ENCODE measurements at regions not wholly inside any gene's neighbourhood (a gene's known extent, or its start where the extent isn't known, plus 50 kb on each side); places are given as distances from the start of the nearest gene placed in this dataset.
A peak's percentile ranks its signal among the peaks of the same experiment; 100 is the strongest.

- no peaks in the 10 kb centered on the region for H3K36me3 ChIP-seq (replicated peaks in 1 of 2; ENCODE audit: insufficient read depth in 1 of 2, low read depth in 2 of 2)
- peaks cover 26% of the 10 kb centered on the region for H3K4me1 ChIP-seq
- no peak overlapping the region for H3K4me3 ChIP-seq
- intact Hi-C loops (cut with DNase I): no loop called here
- no peaks in the 10 kb centered on the region for H3K9me3 ChIP-seq
- H3K27ac ChIP-seq: no peak overlapping the region
- WGBS, 2 donors: 21 to 36% methylated on average over 3 of the region's 3 CpGs
- no peak for DNase-seq
- H3K27me3 ChIP-seq: no peaks in the 10 kb centered on the region
- no peak for ATAC-seq
- TF ChIP-seq CTCF (IDR thresholded peaks at IDR 0.05): no peak
- TF ChIP-seq POLR2A (IDR thresholded peaks at IDR 0.05): no peak
Observed at GRCh38 chr5:31049461-31049860, 144.0 kb upstream of the CDH6 start.

GRCh38 chr5:31048282-31049270, 144.9 kb upstream of the CDH6 start:
- 33 to 37% methylated on average over 8 of the region's 8 CpGs for WGBS, 2 donors
- H3K4me1 ChIP-seq: peaks cover 26% of the 10 kb centered on the region
- TF ChIP-seq POLR2A (IDR thresholded peaks at IDR 0.05) (no peak), CTCF (IDR thresholded peaks at IDR 0.05) (no peak)
- intact Hi-C loops (cut with DNase I): no loop called here
- DNase-seq: no peak
- H3K9me3 ChIP-seq: no peaks in the 10 kb centered on the region
- H3K4me3 ChIP-seq: no peak overlapping the region
- H3K36me3 ChIP-seq (replicated peaks in 1 of 2; ENCODE audit: insufficient read depth in 1 of 2, low read depth in 2 of 2): no peaks in the 10 kb centered on the region
- no peaks in the 10 kb centered on the region for H3K27me3 ChIP-seq
- H3K27ac ChIP-seq: peak overlapping the region in 2 of 4 donors; percentile 36 to 46
- peak; percentile 52 for ATAC-seq

GRCh38 chr5:31047621-31048020, 145.9 kb upstream of the CDH6 start:
- intact Hi-C loops (cut with DNase I): no loop called here
- no peaks in the 10 kb centered on the region for H3K36me3 ChIP-seq (replicated peaks in 1 of 2; ENCODE audit: insufficient read depth in 1 of 2, low read depth in 2 of 2)
- no peak overlapping the region for H3K27ac ChIP-seq
- H3K27me3 ChIP-seq: no peaks in the 10 kb centered on the region
- H3K9me3 ChIP-seq: no peaks in the 10 kb centered on the region
- no peak overlapping the region for H3K4me3 ChIP-seq
- TF ChIP-seq POLR2A (IDR thresholded peaks at IDR 0.05) (no peak), CTCF (IDR thresholded peaks at IDR 0.05) (no peak)
- WGBS, 2 donors: 22 to 32% methylated on average over 2 of the region's 2 CpGs
- H3K4me1 ChIP-seq: peaks cover 26% of the 10 kb centered on the region
- DNase-seq (no peak), ATAC-seq (no peak)

GRCh38 chr5:31047007-31047406, 146.5 kb upstream of the CDH6 start:
- H3K9me3 ChIP-seq: no peaks in the 10 kb centered on the region
- TF ChIP-seq CTCF (IDR thresholded peaks at IDR 0.05): no peak
- TF ChIP-seq POLR2A (IDR thresholded peaks at IDR 0.05): no peak
- intact Hi-C loops (cut with DNase I): no loop called here
- peaks cover 26% of the 10 kb centered on the region for H3K4me1 ChIP-seq
- no peaks in the 10 kb centered on the region for H3K27me3 ChIP-seq
- ATAC-seq (no peak), DNase-seq (no peak)
- H3K36me3 ChIP-seq (replicated peaks in 1 of 2; ENCODE audit: insufficient read depth in 1 of 2, low read depth in 2 of 2): no peaks in the 10 kb centered on the region
- H3K27ac ChIP-seq: no peak overlapping the region
- WGBS, 2 donors: 57 to 60% methylated on average over 5 of the region's 5 CpGs
- no peak overlapping the region for H3K4me3 ChIP-seq

Measured in body of pancreas (tissue), 4 donors.